Calu3 (cell line): ENCODE measurements at regions not wholly inside any gene's neighbourhood (a gene's known extent, or its start where the extent isn't known, plus 50 kb on each side); places are given as distances from the start of the nearest gene placed in this dataset.
"Not testable (repeated sequence)": the region's sequence is repeated elsewhere in the genome, so short reads cannot be mapped to it uniquely, and the experiment has no call there.

ENCODE experiments used
- BruUV-seq: library from RNA; stranded (reverse); fragments of 400-500 nt; replicated peaks from 2 replicates; lab custom pipeline; 2021; lab: Mats Ljungman, UMichigan
- CTCF ChIA-PET: fragments of 300-600 bp; sonication (Branson Sonifier 250); formaldehyde crosslinking; loops from one replicate; lab custom pipeline; 2022; ENCODE audit warnings: antibody characterized with exemption; lab: Charles Lee
- DNase-seq: peaks from one replicate; pipeline ENCODE4 v3.0.0; 2022
- H3K27ac Mint-ChIP-seq: one replicate; pipeline ENCODE4 v1.8.0; 2022; ENCODE audit warnings: mixed read lengths; ENCODE audit not compliant: unreplicated experiment
- H3K27me3 Mint-ChIP-seq: one replicate; pipeline ENCODE4 v1.8.0; 2022; ENCODE audit warnings: mixed read lengths; ENCODE audit not compliant: unreplicated experiment
- H3K36me3 Mint-ChIP-seq: one replicate; pipeline ENCODE4 v1.8.0; 2022; ENCODE audit warnings: mild to moderate bottlenecking, moderate library complexity, mixed read lengths; ENCODE audit not compliant: insufficient read depth, unreplicated experiment
- H3K4me1 Mint-ChIP-seq: one replicate; pipeline ENCODE4 v1.8.0; 2022; ENCODE audit warnings: mild to moderate bottlenecking, low read depth, mixed read lengths; ENCODE audit not compliant: unreplicated experiment
- H3K4me3 Mint-ChIP-seq: one replicate; pipeline ENCODE4 v1.8.0; 2022; ENCODE audit warnings: mild to moderate bottlenecking, low read depth, moderate library complexity, mixed read lengths; ENCODE audit not compliant: unreplicated experiment
- H3K9me3 Mint-ChIP-seq: one replicate; pipeline ENCODE4 v1.8.0; 2022; ENCODE audit warnings: low read depth, mixed read lengths; ENCODE audit not compliant: unreplicated experiment
- CTCF ChIP-seq: fragments of 200-600 bp; IDR thresholded peaks from one replicate; pipeline ENCODE4 v1.8.0; 2022; ENCODE audit warnings: antibody characterized with exemption; ENCODE audit not compliant: unreplicated experiment
- intact Hi-C: fragments of 100-400 bp; cut with micrococcal nuclease; formaldehyde crosslinking; loops from one replicate; pipeline ENCODE4 v1.10.0; 2022; ENCODE audit not compliant: unreplicated experiment

- Mint-ChIP-seq H3K36me3 (no peaks in the 10 kb centered on the region), H3K27me3 (peaks cover 59% of the 10 kb centered on the region), H3K4me1 (peaks cover 9% of the 10 kb centered on the region), H3K27ac (no peak overlapping the region), H3K4me3 (no peak overlapping the region), H3K9me3 (no peaks in the 10 kb centered on the region)
- no peak for TF ChIP-seq CTCF
- no peak for DNase-seq
- CTCF ChIA-PET, result no interaction called here
- intact Hi-C loops, result no loop called here
- BruUV-seq, result no TSS peak
Observed at GRCh38 chr3:72080095-72080494, 295.1 kb upstream of the PROK2 start.

- no peak for TF ChIP-seq CTCF
- Mint-ChIP-seq H3K27me3 (peaks cover 62% of the 10 kb centered on the region), H3K4me1 (peaks cover 10% of the 10 kb centered on the region), H3K4me3 (no peak overlapping the region), H3K9me3 (no peaks in the 10 kb centered on the region), H3K36me3 (no peaks in the 10 kb centered on the region), H3K27ac (no peak overlapping the region)
- CTCF ChIA-PET, result no interaction called here
- BruUV-seq, result no TSS peak
- DNase-seq, result no peak
- intact Hi-C loops, result no loop called here
Observed at GRCh38 chr3:72079369-72079872, 294.5 kb upstream of the PROK2 start.

GRCh38 chr3:72078676-72079368 is 293.9 kb upstream of the PROK2 start:
- Mint-ChIP-seq H3K36me3 (no peaks in the 10 kb centered on the region), H3K9me3 (no peaks in the 10 kb centered on the region), H3K4me3 (no peak overlapping the region), H3K27me3 (peaks cover 56% of the 10 kb centered on the region), H3K27ac (no peak overlapping the region), H3K4me1 (peaks cover 10% of the 10 kb centered on the region)
- TF ChIP-seq CTCF, result no peak
- CTCF ChIA-PET, result no interaction called here
- no TSS peak for BruUV-seq
- DNase-seq, result no peak
- intact Hi-C loops, result no loop called here

- BruUV-seq, result no TSS peak
- intact Hi-C loops, result no loop called here
- no peaks in the 10 kb centered on the region for H3K9me3 Mint-ChIP-seq
- peaks cover 10% of the 10 kb centered on the region for H3K4me1 Mint-ChIP-seq
- no peak for TF ChIP-seq CTCF
- CTCF ChIA-PET, result no interaction called here
- no peak overlapping the region for H3K4me3 Mint-ChIP-seq
- no peaks in the 10 kb centered on the region for H3K36me3 Mint-ChIP-seq
- H3K27me3 Mint-ChIP-seq, result peaks cover 46% of the 10 kb centered on the region
- no peak overlapping the region for H3K27ac Mint-ChIP-seq
- DNase-seq, result no peak
Observed at GRCh38 chr3:72077473-72078259, 292.7 kb upstream of the PROK2 start.

- H3K9me3 Mint-ChIP-seq, H3K4me3 Mint-ChIP-seq, BruUV-seq, DNase-seq, intact Hi-C loops, H3K36me3 Mint-ChIP-seq, CTCF ChIA-PET, H3K4me1 Mint-ChIP-seq, H3K27ac Mint-ChIP-seq: not testable (repeated sequence)
- H3K27me3 Mint-ChIP-seq, result peaks cover 52% of the 10 kb centered on the region
Observed at GRCh38 chr3:72075848-72076247, 290.9 kb upstream of the PROK2 start.
